Kidney (tissue), 13 donors: ENCODE measurements at regions not wholly inside any gene's neighbourhood (a gene's known extent, or its start where the extent isn't known, plus 50 kb on each side); places are given as distances from the start of the nearest gene placed in this dataset.

ENCODE experiments used
- DNase-seq, 5 donors: peaks; one replicate each; pipeline ENCODE4 v3.0.0-alpha.2; 2013 to 2020
- FAIRE-seq: peaks from 2 replicates; lab custom pipeline; 2012; peaks lifted over from hg19 to GRCh38; lab: Jason Lieb, UNC
- H3K27ac ChIP-seq, 2 donors: one replicate each; pipeline ENCODE4 v1.7.0; 2013; ENCODE audit warnings: low read depth in 2 of 2, low read length in 2 of 2, inconsistent platforms in 1 of 2
- H3K27me3 ChIP-seq: one replicate; pipeline ENCODE4 v1.7.1; 2013; ENCODE audit warnings: low read length, inconsistent platforms; ENCODE audit not compliant: control insufficient read depth, insufficient read depth
- H3K36me3 ChIP-seq, 3 donors: one replicate each; pipeline versions ENCODE4 v1.7.0 to v1.7.1; 2013; ENCODE audit warnings: low read length in 3 of 3, control low read depth in 1 of 3, inconsistent platforms in 1 of 3; ENCODE audit not compliant: insufficient read depth in 3 of 3, control insufficient read depth in 2 of 3
- H3K4me1 ChIP-seq, 3 donors: one replicate each; pipeline versions ENCODE4 v1.7.0 to v1.7.1; 2013; ENCODE audit warnings: low read length in 3 of 3, inconsistent platforms in 1 of 3, low read depth in 1 of 3; ENCODE audit not compliant: control insufficient read depth in 2 of 3, insufficient read depth in 2 of 3
- H3K4me3 ChIP-seq, 3 donors: one replicate each; pipeline versions ENCODE4 v1.7.0 to v1.8.1; 2013; ENCODE audit warnings: low read length in 3 of 3, control low read depth in 1 of 3, inconsistent platforms in 1 of 3
- H3K9ac ChIP-seq, 3 donors: one replicate each; pipeline versions ENCODE4 v1.7.0 to v1.7.1; 2013; ENCODE audit warnings: low read length in 3 of 3, control low read depth in 1 of 3, inconsistent platforms in 1 of 3
- H3K9me3 ChIP-seq, 3 donors: one replicate each; pipeline versions ENCODE4 v1.7.0 to v1.7.1; 2013; ENCODE audit warnings: low read length in 3 of 3, control low read depth in 1 of 3, inconsistent platforms in 1 of 3; ENCODE audit not compliant: control insufficient read depth in 2 of 3, insufficient read depth in 1 of 3
- CTCF ChIP-seq: IDR thresholded peaks from 3 replicates; pipeline ENCODE4 v1.5.1; 2012; ENCODE audit warnings: mild to moderate bottlenecking, moderate library complexity, borderline replicate concordance; ENCODE audit not compliant: insufficient read depth; ENCODE audit errors: extremely low read depth
- intact Hi-C: fragments of 100-400 bp; cut with DNase I; formaldehyde crosslinking; loops from one replicate; pipeline ENCODE4 v1.11.1; 2022
- donor health status: control.
- donor health status: control.
- donor health status: control.
- donor health status: control.
- donor health status: control.
- donor health status: DM: yes; HTN: yes; CAD: no.
- donor health status: Normal renal cell carcinoma (clear cell type).

DNA sequence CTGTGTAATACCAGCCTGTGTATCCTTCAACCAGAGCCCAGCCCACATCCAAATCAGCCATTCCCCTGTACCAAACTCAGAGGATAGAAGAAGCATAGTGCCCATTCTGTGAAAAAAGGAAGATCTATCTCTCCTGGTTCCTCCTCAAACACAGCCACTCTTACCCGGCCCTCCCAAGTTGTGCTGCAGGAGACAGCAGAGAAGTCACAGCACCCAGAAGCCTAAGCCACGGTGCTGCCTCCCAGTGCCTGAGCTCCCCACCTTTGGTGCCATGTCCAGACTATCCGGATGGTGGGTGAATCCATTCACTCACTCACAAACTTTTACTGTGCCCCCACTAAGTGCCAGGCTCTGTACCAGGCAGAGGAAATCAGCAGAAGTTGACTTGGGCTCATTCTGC is 166.0 kb upstream of the ZMIZ1 start:
- FAIRE-seq: no peak
- H3K36me3 ChIP-seq: no peaks in the 10 kb centered on the region
- no peak for DNase-seq
- H3K4me3 ChIP-seq: no peak overlapping the region
- H3K9me3 ChIP-seq: no peaks in the 10 kb centered on the region
- peaks cover 0 to 4% (median 4%) of the 10 kb centered on the region in 3 donors for H3K4me1 ChIP-seq
- H3K9ac ChIP-seq: no peak overlapping the region
- no peak overlapping the region for H3K27ac ChIP-seq
- intact Hi-C loops: no loop called here
- no peaks in the 10 kb centered on the region for H3K27me3 ChIP-seq
- TF ChIP-seq CTCF: no peak

DNA sequence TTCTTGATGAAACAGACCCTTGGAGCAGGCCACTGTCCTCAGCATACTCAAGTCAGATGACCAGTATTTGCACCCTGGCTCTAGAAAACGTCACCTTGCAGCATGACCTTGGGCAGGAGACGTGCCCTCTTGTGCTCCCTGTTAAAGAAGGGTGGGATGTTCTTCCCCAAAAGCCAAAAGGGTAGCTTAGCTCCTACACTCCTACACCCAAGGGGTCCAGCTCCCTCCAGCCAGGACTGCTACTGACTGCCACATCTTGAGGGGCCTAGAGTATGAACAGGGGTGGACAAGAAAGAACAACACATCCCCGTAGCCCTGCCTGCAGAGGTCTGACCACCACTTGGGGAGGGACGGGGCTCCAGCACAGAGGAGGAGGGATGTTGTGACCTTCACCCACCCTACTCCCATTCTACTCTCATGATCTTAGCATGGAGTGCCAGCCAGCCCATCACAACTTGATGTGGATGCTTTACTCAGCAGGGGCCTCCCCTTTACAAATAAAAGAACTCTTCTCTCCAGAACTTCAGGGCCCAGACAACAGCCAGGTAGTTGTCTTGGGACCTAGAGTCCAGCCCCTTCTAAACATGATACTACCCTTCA is 165.3 kb upstream of the ZMIZ1 start:
- intact Hi-C loops: no loop called here
- no peak for TF ChIP-seq CTCF
- DNase-seq: no peak
- no peaks in the 10 kb centered on the region for H3K36me3 ChIP-seq
- no peaks in the 10 kb centered on the region for H3K27me3 ChIP-seq
- no peak overlapping the region for H3K4me3 ChIP-seq
- FAIRE-seq: no peak
- no peaks in the 10 kb centered on the region for H3K9me3 ChIP-seq
- no peak overlapping the region for H3K27ac ChIP-seq
- peaks cover 0 to 4% (median 4%) of the 10 kb centered on the region in 3 donors for H3K4me1 ChIP-seq
- no peak overlapping the region for H3K9ac ChIP-seq

DNA sequence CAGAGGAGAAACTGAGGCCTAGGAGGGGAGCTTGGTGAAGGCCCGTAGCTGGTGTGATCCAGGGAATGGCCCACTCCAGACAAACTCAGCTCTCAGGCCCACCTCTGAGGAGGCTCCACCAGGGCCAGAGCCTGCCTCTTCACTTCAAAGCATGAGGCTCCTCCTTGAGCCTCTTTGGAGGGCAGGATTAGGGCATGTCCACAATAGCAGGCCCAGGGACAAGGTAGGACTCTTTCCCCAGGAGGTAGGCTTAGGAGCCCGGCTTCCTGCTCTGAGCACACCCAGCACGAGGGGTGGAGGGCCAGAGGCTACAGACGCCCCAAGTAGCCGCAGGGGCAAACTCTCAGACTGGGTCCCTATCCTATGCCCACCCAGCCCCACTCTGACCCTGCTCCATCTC is 164.6 kb upstream of the ZMIZ1 start:
- no peaks in the 10 kb centered on the region for H3K27me3 ChIP-seq
- no peak overlapping the region for H3K27ac ChIP-seq
- DNase-seq: peak in 1 of 5 donors; percentile 19
- H3K9ac ChIP-seq: no peak overlapping the region
- FAIRE-seq: no peak
- H3K4me3 ChIP-seq: no peak overlapping the region
- no peak for TF ChIP-seq CTCF
- intact Hi-C loops: no loop called here
- no peaks in the 10 kb centered on the region for H3K9me3 ChIP-seq
- peaks cover 0 to 4% (median 4%) of the 10 kb centered on the region in 3 donors for H3K4me1 ChIP-seq
- H3K36me3 ChIP-seq: no peaks in the 10 kb centered on the region
